Thoracic aorta (tissue), 2 donors: ENCODE measurements at regions not wholly inside any gene's neighbourhood (a gene's known extent, or its start where the extent isn't known, plus 50 kb on each side); places are given as distances from the start of the nearest gene placed in this dataset.

Experiments used
- ATAC-seq: fragments of 150-250 bp; one replicate; pipeline ENCODE4 v1.8.0; 2017; ENCODE audit warnings: low read depth; ENCODE audit not compliant: insufficient number of reproducible peaks, low FRiP score
- DNase-seq: peaks from one replicate; pipeline ENCODE4 v3.0.0-alpha.2; 2020; ENCODE audit warnings: low spot score
- H3K27ac ChIP-seq, 2 donors: fragments of 200-600 bp; sonication (generic); 1 replicate in 1 of 2; 2 replicates in 1 of 2; pipeline ENCODE4 v1.5.1; 2016; ENCODE audit warnings: mild to moderate bottlenecking in 2 of 2, moderate library complexity in 2 of 2
- H3K27me3 ChIP-seq: fragments of 200-600 bp; sonication (generic); replicated peaks from 2 replicates; pipeline ENCODE4 v1.6.0; 2016; ENCODE audit warnings: mild to moderate bottlenecking; ENCODE audit not compliant: insufficient read depth
- H3K36me3 ChIP-seq: fragments of 200-600 bp; sonication (generic); one replicate; pipeline ENCODE4 v1.5.1; 2016
- H3K4me1 ChIP-seq, 2 donors: fragments of 200-600 bp; sonication (generic); 1 replicate in 1 of 2; 2 replicates in 1 of 2; pipeline versions ENCODE4 v1.5.1 to v1.6.0; 2016; ENCODE audit warnings: low read depth in 2 of 2, mild to moderate bottlenecking in 1 of 2; ENCODE audit not compliant: control insufficient read depth in 1 of 2
- H3K4me3 ChIP-seq: fragments of 200-600 bp; sonication (generic); 2 replicates; pipeline ENCODE4 v1.5.1; 2016; ENCODE audit warnings: mild to moderate bottlenecking
- H3K9me3 ChIP-seq: fragments of 200-600 bp; sonication (generic); 2 replicates; pipeline ENCODE4 v1.5.1; 2016
- CTCF ChIP-seq: fragments of 200-600 bp; sonication (generic); IDR thresholded peaks from one replicate; pipeline ENCODE4 v1.5.1; 2019; ENCODE audit warnings: antibody characterized with exemption

DNA sequence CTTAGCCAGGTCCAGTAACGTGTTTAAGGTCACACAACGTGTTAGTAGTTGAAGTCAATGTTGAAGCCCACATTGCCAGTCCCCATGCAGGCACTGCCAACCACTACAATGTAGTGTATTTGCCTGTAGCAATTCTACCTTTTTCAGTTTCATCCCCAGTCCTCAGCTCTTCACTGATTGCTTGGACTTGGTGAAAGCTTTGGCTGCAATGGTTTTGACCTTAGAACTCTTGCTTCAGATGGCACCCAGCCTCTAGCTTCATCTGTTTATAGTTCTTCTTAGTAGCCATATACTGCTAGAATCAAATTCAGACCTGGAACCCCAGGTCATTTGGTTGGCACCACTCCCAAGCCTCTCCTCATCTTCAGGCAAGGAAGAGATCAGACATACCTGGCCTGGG, 345.4 kb upstream of the SEMA6D start:
- no peak for TF ChIP-seq CTCF
- H3K4me3 ChIP-seq: no peak overlapping the region
- DNase-seq (no peak), ATAC-seq (no peak)
- H3K27ac ChIP-seq: no peak overlapping the region
- H3K36me3 ChIP-seq: no peaks in the 10 kb centered on the region
- H3K4me1 ChIP-seq: no peaks in the 10 kb centered on the region
- H3K9me3 ChIP-seq: no peaks in the 10 kb centered on the region
- H3K27me3 ChIP-seq: no peaks in the 10 kb centered on the region

DNA sequence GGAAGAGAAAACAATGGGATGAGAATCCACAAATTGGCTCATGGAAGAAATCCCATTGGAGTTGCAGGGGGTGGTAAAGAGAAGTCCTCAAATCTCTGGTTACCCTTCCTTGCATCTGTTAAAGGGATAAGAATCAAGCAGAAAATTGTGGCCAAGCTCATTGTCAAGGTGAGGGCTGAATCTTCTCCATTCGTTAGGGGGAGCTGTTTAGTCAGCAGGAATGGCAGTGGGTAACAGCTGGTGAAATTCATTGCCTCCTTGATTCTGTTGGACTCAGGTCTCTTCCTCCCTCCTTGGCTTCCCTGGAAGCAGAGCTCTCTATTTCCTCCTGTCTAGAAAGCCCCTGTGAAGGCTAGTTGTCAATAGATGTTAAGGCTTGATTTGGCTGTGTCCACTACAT, 343.1 kb upstream of the SEMA6D start:
- DNase-seq (no peak), ATAC-seq (no peak)
- Histone ChIP-seq H3K4me1 (no peaks in the 10 kb centered on the region), H3K4me3 (no peak overlapping the region), H3K27me3 (no peaks in the 10 kb centered on the region), H3K27ac (no peak overlapping the region), H3K9me3 (no peaks in the 10 kb centered on the region), H3K36me3 (no peaks in the 10 kb centered on the region)
- no peak for TF ChIP-seq CTCF

GRCh38 chr15:47376190-47376589, 341.1 kb upstream of the SEMA6D start:
- DNase-seq (no peak), ATAC-seq (no peak)
- no peak for TF ChIP-seq CTCF
- Histone ChIP-seq H3K4me1 (no peaks in the 10 kb centered on the region), H3K27me3 (no peaks in the 10 kb centered on the region), H3K9me3 (no peaks in the 10 kb centered on the region), H3K27ac (no peak overlapping the region), H3K36me3 (no peaks in the 10 kb centered on the region), H3K4me3 (no peak overlapping the region)

- H3K27me3 ChIP-seq: no peaks in the 10 kb centered on the region
- H3K27ac ChIP-seq: no peak overlapping the region
- H3K4me3 ChIP-seq: no peak overlapping the region
- H3K9me3 ChIP-seq: no peaks in the 10 kb centered on the region
- no peak for ATAC-seq
- no peak for TF ChIP-seq CTCF
- DNase-seq: no peak
- H3K4me1 ChIP-seq: no peaks in the 10 kb centered on the region
- H3K36me3 ChIP-seq: no peaks in the 10 kb centered on the region
These were observed 339.8 kb upstream of the SEMA6D start for GRCh38 chr15:47377465-47377864.

GRCh38 chr15:47378527-47378926, 338.8 kb upstream of the SEMA6D start:
- no peaks in the 10 kb centered on the region for H3K36me3 ChIP-seq
- no peaks in the 10 kb centered on the region for H3K27me3 ChIP-seq
- H3K4me3 ChIP-seq: no peak overlapping the region
- no peak for DNase-seq
- H3K27ac ChIP-seq: no peak overlapping the region
- no peak for TF ChIP-seq CTCF
- no peak for ATAC-seq
- no peaks in the 10 kb centered on the region for H3K9me3 ChIP-seq
- peaks cover 0 to 4% of the 10 kb centered on the region in 2 donors for H3K4me1 ChIP-seq
